Adrenal gland (tissue), 5 donors: ENCODE measurements at regions not wholly inside any gene's neighbourhood (a gene's known extent, or its start where the extent isn't known, plus 50 kb on each side); places are given as distances from the start of the nearest gene placed in this dataset.

Experiments
- CTCF ChIP-seq, 6 experiments: fragments of 450-650 bp in 4 of 6; fragments of 200-600 bp in 2 of 6; sonication (generic) in 1 of 6; IDR thresholded peaks; 1 replicate in 5 of 6; 2 replicates in 1 of 6; pipeline versions ENCODE4 v1.5.1 to v1.8.0; 2016 to 2021; ENCODE audit warnings: antibody characterized with exemption in 6 of 6, mild to moderate bottlenecking in 2 of 6, moderate library complexity in 1 of 6
- POLR2A ChIP-seq, 2 donors: fragments of 450-650 bp; IDR thresholded peaks; one replicate each; pipeline ENCODE4 v1.6.1; 2017; ENCODE audit warnings: antibody characterized with exemption in 2 of 2, mild to moderate bottlenecking in 2 of 2, moderate library complexity in 1 of 2
- donor health status: DM: no; HTN: no; CAD: no.

- TF ChIP-seq CTCF (IDR thresholded peaks at IDR 0.05) (no peak), POLR2A (IDR thresholded peaks at IDR 0.05) (no peak)
Observed at GRCh38 chr10:59090817-59091622, 85.4 kb upstream of the PHYHIPL start.
